ENCODE measurements at regions not wholly inside any gene's neighbourhood (a gene's known extent, or its start where the extent isn't known, plus 50 kb on each side); places are given as distances from the start of the nearest gene placed in this dataset.

- no peak for TF ChIP-seq POLR2AphosphoS5 (IDR thresholded peaks at IDR 0.05; ENCODE audit: low read depth, low read length)
- no peak for TF ChIP-seq POLR2A (IDR thresholded peaks at IDR 0.05; ENCODE audit: low read depth, low read length)
- no peak for TF ChIP-seq TAF1 (IDR thresholded peaks at IDR 0.05; ENCODE audit: borderline replicate concordance, low read depth, low read length)
Observed at GRCh38 chr9:104313396-104314110, 190.5 kb upstream of the OR13F1 start.
